ENCODE measurements at regions not wholly inside any gene's neighbourhood (a gene's known extent, or its start where the extent isn't known, plus 50 kb on each side); places are given as distances from the start of the nearest gene placed in this dataset.

- H3K9ac ChIP-seq (ENCODE audit: low read length in 3 of 3), result no peak overlapping the region
- H3K4me1 ChIP-seq (ENCODE audit: control insufficient read depth in 2 of 3, insufficient read depth in 2 of 3, low read depth in 1 of 3, low read length in 3 of 3), result no peaks in the 10 kb centered on the region
- no peak overlapping the region for H3K4me3 ChIP-seq (ENCODE audit: low read length in 3 of 3)
- H3K27ac ChIP-seq (ENCODE audit: low read depth in 2 of 2, low read length in 2 of 2), result no peak overlapping the region
- intact Hi-C loops (cut with DNase I), result no loop called here
- H3K9me3 ChIP-seq (ENCODE audit: control insufficient read depth in 2 of 3, insufficient read depth in 1 of 3, low read length in 3 of 3), result no peaks in the 10 kb centered on the region
- TF ChIP-seq, protein P1, sequence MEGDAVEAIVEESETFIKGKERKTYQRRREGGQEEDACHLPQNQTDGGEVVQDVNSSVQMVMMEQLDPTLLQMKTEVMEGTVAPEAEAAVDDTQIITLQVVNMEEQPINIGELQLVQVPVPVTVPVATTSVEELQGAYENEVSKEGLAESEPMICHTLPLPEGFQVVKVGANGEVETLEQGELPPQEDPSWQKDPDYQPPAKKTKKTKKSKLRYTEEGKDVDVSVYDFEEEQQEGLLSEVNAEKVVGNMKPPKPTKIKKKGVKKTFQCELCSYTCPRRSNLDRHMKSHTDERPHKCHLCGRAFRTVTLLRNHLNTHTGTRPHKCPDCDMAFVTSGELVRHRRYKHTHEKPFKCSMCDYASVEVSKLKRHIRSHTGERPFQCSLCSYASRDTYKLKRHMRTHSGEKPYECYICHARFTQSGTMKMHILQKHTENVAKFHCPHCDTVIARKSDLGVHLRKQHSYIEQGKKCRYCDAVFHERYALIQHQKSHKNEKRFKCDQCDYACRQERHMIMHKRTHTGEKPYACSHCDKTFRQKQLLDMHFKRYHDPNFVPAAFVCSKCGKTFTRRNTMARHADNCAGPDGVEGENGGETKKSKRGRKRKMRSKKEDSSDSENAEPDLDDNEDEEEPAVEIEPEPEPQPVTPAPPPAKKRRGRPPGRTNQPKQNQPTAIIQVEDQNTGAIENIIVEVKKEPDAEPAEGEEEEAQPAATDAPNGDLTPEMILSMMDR (IDR thresholded peaks at IDR 0.05; ENCODE audit: borderline replicate concordance, extremely low read depth, insufficient read depth), result no peak
- no peaks in the 10 kb centered on the region for H3K27me3 ChIP-seq (ENCODE audit: control insufficient read depth, insufficient read depth, low read length)
- no peaks in the 10 kb centered on the region for H3K36me3 ChIP-seq (ENCODE audit: control insufficient read depth in 2 of 3, insufficient read depth in 3 of 3, low read length in 3 of 3)
- FAIRE-seq (no peak), DNase-seq (no peak)
Observed at GRCh38 chr2:187274146-187274545, 173.9 kb downstream of the CALCRL start.

DNA sequence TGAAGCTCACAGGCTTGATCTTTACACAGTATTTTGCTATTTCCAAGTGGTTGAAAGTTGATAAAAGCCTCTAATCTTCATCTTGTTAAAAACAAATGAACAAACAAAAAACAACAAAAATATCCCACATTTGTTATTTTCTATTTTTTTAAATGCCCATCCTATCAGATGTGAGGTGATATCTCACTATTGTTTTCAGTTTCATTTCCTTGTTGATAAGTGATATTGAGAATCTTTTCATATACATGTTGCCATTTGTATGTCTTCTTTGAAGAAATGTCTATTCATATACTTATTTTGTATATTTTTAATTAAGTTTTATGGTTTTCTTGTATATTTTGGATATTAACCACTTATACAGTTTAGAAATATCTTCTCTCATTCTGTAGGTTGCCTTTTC is 175.8 kb downstream of the CALCRL start:
- H3K9ac ChIP-seq (ENCODE audit: low read length in 3 of 3), result no peak overlapping the region
- H3K36me3 ChIP-seq (ENCODE audit: control insufficient read depth in 2 of 3, insufficient read depth in 3 of 3, low read length in 3 of 3), result no peaks in the 10 kb centered on the region
- no peak for FAIRE-seq
- TF ChIP-seq, protein P1 (IDR thresholded peaks at IDR 0.05; ENCODE audit: borderline replicate concordance, extremely low read depth, insufficient read depth), result no peak
- no peaks in the 10 kb centered on the region for H3K27me3 ChIP-seq (ENCODE audit: control insufficient read depth, insufficient read depth, low read length)
- H3K9me3 ChIP-seq (ENCODE audit: control insufficient read depth in 2 of 3, insufficient read depth in 1 of 3, low read length in 3 of 3), result no peaks in the 10 kb centered on the region
- no peak overlapping the region for H3K4me3 ChIP-seq (ENCODE audit: low read length in 3 of 3)
- intact Hi-C loops (cut with DNase I), result no loop called here
- H3K4me1 ChIP-seq (ENCODE audit: control insufficient read depth in 2 of 3, insufficient read depth in 2 of 3, low read depth in 1 of 3, low read length in 3 of 3), result no peaks in the 10 kb centered on the region
- DNase-seq, result no peak
- H3K27ac ChIP-seq (ENCODE audit: low read depth in 2 of 2, low read length in 2 of 2), result no peak overlapping the region

GRCh38 chr2:187271825-187272224 is 176.2 kb downstream of the CALCRL start:
- Histone ChIP-seq H3K4me3 (ENCODE audit: low read length in 3 of 3) (no peak overlapping the region), H3K9me3 (ENCODE audit: control insufficient read depth in 2 of 3, insufficient read depth in 1 of 3, low read length in 3 of 3) (no peaks in the 10 kb centered on the region), H3K9ac (ENCODE audit: low read length in 3 of 3) (no peak overlapping the region), H3K4me1 (ENCODE audit: control insufficient read depth in 2 of 3, insufficient read depth in 2 of 3, low read depth in 1 of 3, low read length in 3 of 3) (no peaks in the 10 kb centered on the region), H3K27me3 (ENCODE audit: control insufficient read depth, insufficient read depth, low read length) (no peaks in the 10 kb centered on the region), H3K36me3 (ENCODE audit: control insufficient read depth in 2 of 3, insufficient read depth in 3 of 3, low read length in 3 of 3) (no peaks in the 10 kb centered on the region), H3K27ac (ENCODE audit: low read depth in 2 of 2, low read length in 2 of 2) (no peak overlapping the region)
- FAIRE-seq, result no peak
- intact Hi-C loops (cut with DNase I), result no loop called here
- no peak for DNase-seq
- TF ChIP-seq, protein P1 (IDR thresholded peaks at IDR 0.05; ENCODE audit: borderline replicate concordance, extremely low read depth, insufficient read depth), result no peak

DNA sequence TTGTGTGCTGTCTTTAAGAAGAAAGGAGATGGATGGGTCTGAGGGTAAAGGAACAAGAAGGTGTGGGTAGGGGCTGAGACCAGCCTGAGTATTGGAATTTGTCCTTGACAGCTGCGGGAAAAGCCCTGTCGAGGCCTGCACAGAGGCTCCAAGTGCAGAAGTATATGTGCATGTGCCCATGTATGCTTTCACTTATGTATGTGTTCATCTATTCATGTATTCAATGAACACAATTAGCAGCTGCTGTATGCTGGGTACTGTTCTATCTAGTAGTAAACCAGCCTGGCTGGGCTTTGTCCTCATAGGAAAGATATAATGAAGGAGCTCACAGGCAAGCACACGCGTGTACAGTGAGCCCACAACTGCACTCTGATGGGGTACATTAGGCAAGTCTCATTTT is 181.4 kb downstream of the CALCRL start:
- Histone ChIP-seq H3K9ac (ENCODE audit: low read length in 3 of 3) (no peak overlapping the region), H3K36me3 (ENCODE audit: control insufficient read depth in 2 of 3, insufficient read depth in 3 of 3, low read length in 3 of 3) (no peaks in the 10 kb centered on the region), H3K27ac (ENCODE audit: low read depth in 2 of 2, low read length in 2 of 2) (no peak overlapping the region), H3K4me1 (ENCODE audit: control insufficient read depth in 2 of 3, insufficient read depth in 2 of 3, low read depth in 1 of 3, low read length in 3 of 3) (no peaks in the 10 kb centered on the region), H3K4me3 (ENCODE audit: low read length in 3 of 3) (no peak overlapping the region), H3K27me3 (ENCODE audit: control insufficient read depth, insufficient read depth, low read length) (no peaks in the 10 kb centered on the region), H3K9me3 (ENCODE audit: control insufficient read depth in 2 of 3, insufficient read depth in 1 of 3, low read length in 3 of 3) (no peaks in the 10 kb centered on the region)
- TF ChIP-seq, protein P1 (IDR thresholded peaks at IDR 0.05; ENCODE audit: borderline replicate concordance, extremely low read depth, insufficient read depth), result no peak
- intact Hi-C loops (cut with DNase I), result no loop called here
- DNase-seq, result no peak
- no peak for FAIRE-seq

All from kidney (tissue), 13 donors.